ENCODE measurements at regions not wholly inside any gene's neighbourhood (a gene's known extent, or its start where the extent isn't known, plus 50 kb on each side); places are given as distances from the start of the nearest gene placed in this dataset.
"Not testable (repeated sequence)": the region's sequence is repeated elsewhere in the genome, so short reads cannot be mapped to it uniquely, and the experiment has no call there.

GRCh38 chr16:22718598-22718997 is 95.4 kb upstream of the HS3ST2 start:
- not testable (repeated sequence) for TF ChIP-seq CTCF, POLR2A (IDR thresholded peaks at IDR 0.05)

Measured in upper lobe of left lung (tissue), 4 donors.